ENCODE measurements at regions not wholly inside any gene's neighbourhood (a gene's known extent, or its start where the extent isn't known, plus 50 kb on each side); places are given as distances from the start of the nearest gene placed in this dataset.

GRCh38 chr10:91694170-91694794, 61.4 kb upstream of the PPP1R3C start:
- TF ChIP-seq YY1 (IDR thresholded peaks at IDR 0.05; ENCODE audit: insufficient read depth, insufficient read length): no peak
- no peak for TF ChIP-seq ZNF274 (IDR thresholded peaks at IDR 0.05; ENCODE audit: low read depth, low read length)
- no peak for TF ChIP-seq SUZ12 (IDR thresholded peaks at IDR 0.05; ENCODE audit: extremely low read depth, insufficient read depth, insufficient read length)

All from NT2/D1 (cell line).